Small intestine (tissue), 7 donors: ENCODE measurements at regions not wholly inside any gene's neighbourhood (a gene's known extent, or its start where the extent isn't known, plus 50 kb on each side); places are given as distances from the start of the nearest gene placed in this dataset.

Experiments used
- DNase-seq, 2 donors: peaks; one replicate each; pipeline versions ENCODE4 v3.0.0 to v3.0.0-alpha.2; 2013
- FAIRE-seq: peaks from 2 replicates; lab custom pipeline; 2012; peaks lifted over from hg19 to GRCh38; lab: Jason Lieb, UNC
- H3K27ac ChIP-seq, 3 donors: one replicate each; pipeline ENCODE4 v1.5.1; 2013; ENCODE audit warnings: low read length in 2 of 3, mild to moderate bottlenecking in 2 of 3, control low read depth in 1 of 3, inconsistent platforms in 1 of 3, low read depth in 1 of 3, moderate library complexity in 1 of 3
- H3K27me3 ChIP-seq, 3 donors: one replicate each; pipeline ENCODE4 v1.6.1; 2013; ENCODE audit warnings: low read length in 3 of 3, inconsistent platforms in 1 of 3; ENCODE audit not compliant: control insufficient read depth in 3 of 3, insufficient read depth in 3 of 3
- H3K36me3 ChIP-seq, 3 donors: one replicate each; pipeline ENCODE4 v1.6.1; 2013; ENCODE audit warnings: low read length in 3 of 3, inconsistent platforms in 1 of 3, low read depth in 1 of 3, mild to moderate bottlenecking in 1 of 3, moderate library complexity in 1 of 3; ENCODE audit not compliant: control insufficient read depth in 3 of 3, insufficient read depth in 2 of 3
- H3K4me1 ChIP-seq, 3 donors: one replicate each; pipeline ENCODE4 v1.6.1; 2013; ENCODE audit warnings: low read length in 2 of 3, inconsistent platforms in 1 of 3, low read depth in 1 of 3, mild to moderate bottlenecking in 1 of 3, moderate library complexity in 1 of 3; ENCODE audit not compliant: control insufficient read depth in 3 of 3, insufficient read depth in 2 of 3
- H3K4me3 ChIP-seq, 3 donors: one replicate each; pipeline ENCODE4 v1.5.1; 2013; ENCODE audit warnings: low read length in 3 of 3, control low read depth in 1 of 3, inconsistent platforms in 1 of 3, low read depth in 1 of 3, mild to moderate bottlenecking in 1 of 3, moderate library complexity in 1 of 3
- H3K9me3 ChIP-seq, 2 donors: one replicate each; pipeline ENCODE4 v1.6.1; 2013; ENCODE audit warnings: low read depth in 1 of 2, low read length in 1 of 2; ENCODE audit not compliant: control insufficient read depth in 2 of 2, insufficient read depth in 1 of 2
- WGBS, 3 donors: extraction: QIAGEN DNeasy Blood & Tissue Kit; methylation state at CpG; one replicate each; pipeline ENCODE4 v1.1.7; 2013; 5-methylcytosine and 5-hydroxymethylcytosine counted together
- donor health status: healthy with polysubstance abuse.
- donor health status: control.
- donor health status: control.
- donor health status: Bipolar disorder and iron deficiency.
- donor health status: healthy.

DNA sequence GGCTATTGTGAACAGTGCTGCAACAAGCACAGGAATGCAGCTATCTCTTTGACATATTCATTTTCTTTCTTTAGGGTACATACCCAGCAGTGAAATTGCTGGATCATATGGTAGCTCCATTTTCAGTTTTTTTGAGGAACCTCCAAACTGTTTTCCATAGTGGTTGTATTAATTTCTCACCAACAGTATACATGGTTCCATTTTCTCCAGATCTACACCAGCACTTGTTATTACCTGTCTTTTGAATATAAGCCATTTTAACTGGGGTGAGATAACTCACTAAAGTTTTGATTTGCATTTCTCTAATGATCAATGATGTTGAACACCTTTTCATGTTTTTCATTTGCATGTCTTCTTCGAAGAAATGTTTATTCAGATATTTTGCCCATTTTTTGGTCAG, 241.1 kb upstream of the AGTR2 start:
- Histone ChIP-seq H3K27ac (no peak overlapping the region), H3K4me1 (no peaks in the 10 kb centered on the region), H3K9me3 (peaks cover 0 to 7% of the 10 kb centered on the region in 2 donors), H3K27me3 (no peaks in the 10 kb centered on the region), H3K4me3 (no peak overlapping the region), H3K36me3 (no peaks in the 10 kb centered on the region)
- DNase-seq: no peak
- FAIRE-seq: no peak
- 69 to 97% (median 84%) methylated on average over 1 of the region's 1 CpG for WGBS, 3 donors

DNA sequence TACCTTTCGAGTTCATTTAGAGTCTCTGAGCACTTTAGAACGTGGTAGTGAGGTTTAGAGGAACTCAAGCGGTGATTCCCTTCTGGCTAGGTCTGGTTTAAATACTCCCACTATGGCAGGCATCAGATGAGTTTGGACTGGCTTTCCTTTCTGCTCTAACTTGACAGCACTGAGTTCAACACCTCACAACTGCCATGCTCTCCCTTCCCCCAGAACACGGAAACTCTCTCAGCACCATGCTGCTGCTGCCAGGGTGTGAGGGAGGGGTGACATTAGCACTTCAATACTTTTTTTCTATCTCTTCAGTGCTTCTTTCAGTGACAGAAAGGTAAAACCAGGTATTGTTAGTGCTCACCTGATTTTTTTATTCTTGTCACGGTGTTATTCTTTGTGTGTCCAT, 234.5 kb upstream of the AGTR2 start:
- no peak for DNase-seq
- Histone ChIP-seq H3K27ac (no peak overlapping the region), H3K27me3 (no peaks in the 10 kb centered on the region), H3K36me3 (peaks cover 0 to 14% (median 0%) of the 10 kb centered on the region in 3 donors), H3K4me3 (no peak overlapping the region), H3K9me3 (peaks cover 0 to 28% of the 10 kb centered on the region in 2 donors), H3K4me1 (no peaks in the 10 kb centered on the region)
- WGBS, 3 donors: 61 to 74% (median 72%) methylated on average over 5 of the region's 5 CpGs
- no peak for FAIRE-seq

DNA sequence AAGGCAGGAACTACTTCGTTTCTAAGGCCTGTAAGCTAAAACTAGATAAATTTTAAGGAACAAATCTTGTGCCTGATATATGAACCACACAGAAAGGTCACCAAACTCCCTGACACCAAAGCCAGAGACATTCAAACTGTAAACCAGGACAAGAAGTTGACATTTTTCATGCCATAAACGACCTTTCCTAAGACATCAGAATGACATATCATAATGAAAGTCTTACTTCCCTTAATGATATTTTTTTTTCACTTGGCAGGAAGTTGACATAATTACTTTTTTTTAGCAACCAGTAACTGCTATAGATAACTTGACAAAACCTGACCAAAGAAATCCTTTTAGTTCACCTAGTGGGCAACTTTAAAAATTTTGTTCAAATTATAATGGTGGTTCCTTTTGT, 231.5 kb upstream of the AGTR2 start:
- Histone ChIP-seq H3K4me3 (no peak overlapping the region), H3K4me1 (no peaks in the 10 kb centered on the region), H3K27ac (no peak overlapping the region), H3K27me3 (no peaks in the 10 kb centered on the region), H3K36me3 (peaks cover 0 to 16% (median 0%) of the 10 kb centered on the region in 3 donors), H3K9me3 (peaks cover 0 to 49% of the 10 kb centered on the region in 2 donors)
- FAIRE-seq: no peak
- no peak for DNase-seq
- WGBS, 3 donors: 27 to 67% (median 43%) methylated on average over 2 of the region's 2 CpGs

DNA sequence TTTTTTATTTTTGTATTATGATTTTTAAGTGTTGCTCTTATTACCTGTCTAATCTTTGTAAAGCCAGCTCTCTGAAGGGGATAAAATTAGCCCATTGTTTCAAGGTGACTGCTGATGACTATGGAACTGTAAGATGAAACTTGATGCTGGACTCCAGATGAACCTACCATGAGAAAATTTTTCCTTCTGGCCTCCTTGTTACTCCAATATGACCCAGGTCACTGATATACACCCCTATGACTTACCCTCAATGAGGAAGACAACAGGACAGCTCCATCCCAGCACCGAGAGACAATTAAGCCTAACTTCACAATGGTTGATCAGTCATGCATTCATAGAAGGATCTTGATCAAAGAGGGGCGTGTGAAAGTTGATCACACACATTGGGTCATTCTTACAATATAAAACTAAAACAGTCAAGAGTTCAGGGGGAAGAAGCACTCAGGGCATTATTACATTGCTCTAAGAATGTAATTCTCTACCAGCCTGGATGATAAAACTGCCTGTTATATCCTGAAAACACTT, 230.8 kb upstream of the AGTR2 start:
- no peak for FAIRE-seq
- H3K4me3 ChIP-seq: no peak overlapping the region
- H3K4me1 ChIP-seq: no peaks in the 10 kb centered on the region
- H3K27ac ChIP-seq: no peak overlapping the region
- no peaks in the 10 kb centered on the region for H3K27me3 ChIP-seq
- H3K9me3 ChIP-seq: peaks cover 0 to 48% of the 10 kb centered on the region in 2 donors
- peaks cover 0 to 16% (median 0%) of the 10 kb centered on the region in 3 donors for H3K36me3 ChIP-seq
- 83 to 91% (median 83%) methylated on average over 2 of the region's 2 CpGs for WGBS, 3 donors
- no peak for DNase-seq

DNA sequence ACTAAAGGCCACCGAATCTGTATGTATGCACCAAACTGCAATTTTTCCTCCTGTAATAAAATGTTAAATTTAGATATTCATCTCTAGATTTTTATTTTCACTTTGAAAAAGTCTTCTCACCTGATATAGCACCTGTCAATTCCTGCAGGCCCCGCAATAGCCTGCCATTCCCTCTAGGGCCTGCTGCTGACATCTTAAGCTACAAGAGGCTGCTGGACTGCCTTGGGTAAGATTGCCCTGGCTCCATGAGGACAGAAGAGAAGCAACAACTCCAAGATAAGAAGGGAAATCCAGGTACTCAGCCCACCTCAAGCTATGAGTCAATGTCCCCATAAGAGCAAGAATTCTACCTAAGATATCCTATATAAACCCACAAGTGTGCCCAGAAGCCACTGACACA, 230.2 kb upstream of the AGTR2 start:
- Histone ChIP-seq H3K36me3 (peaks cover 0 to 11% (median 0%) of the 10 kb centered on the region in 3 donors), H3K4me3 (no peak overlapping the region), H3K9me3 (peaks cover 0 to 46% of the 10 kb centered on the region in 2 donors), H3K27ac (no peak overlapping the region), H3K4me1 (no peaks in the 10 kb centered on the region), H3K27me3 (no peaks in the 10 kb centered on the region)
- FAIRE-seq: no peak
- WGBS, 3 donors: 50 to 75% (median 67%) methylated on average over 2 of the region's 2 CpGs
- DNase-seq: no peak

DNA sequence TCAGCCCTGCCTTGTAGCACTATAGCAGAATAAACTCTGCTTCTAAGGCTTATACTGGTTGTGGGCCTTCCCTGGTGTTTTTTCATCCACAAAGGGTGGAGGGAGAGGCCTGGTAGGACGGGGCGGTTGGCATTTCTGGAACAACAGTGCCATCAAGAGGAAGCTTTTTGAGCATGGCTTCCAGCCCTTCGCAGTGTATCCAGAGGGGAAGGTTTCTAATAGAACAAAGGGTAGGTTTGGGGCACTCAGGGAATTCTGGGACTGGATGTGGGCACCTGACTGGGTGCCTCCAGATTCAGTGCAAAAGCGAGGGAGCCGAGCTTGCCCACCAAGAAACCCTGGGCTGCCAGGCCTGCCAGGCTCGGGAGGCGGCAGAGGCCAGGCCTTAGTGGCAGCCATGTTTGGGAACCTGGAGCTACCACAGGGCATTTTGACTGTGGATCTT, 229.6 kb upstream of the AGTR2 start:
- FAIRE-seq (no peak), DNase-seq (peak in 1 of 2 donors; percentile 19)
- H3K27ac ChIP-seq: no peak overlapping the region
- no peaks in the 10 kb centered on the region for H3K27me3 ChIP-seq
- 32 to 83% (median 74%) methylated on average over 6 to 7 of the region's 7 CpGs for WGBS, 3 donors
- peaks cover 0 to 6% (median 0%) of the 10 kb centered on the region in 3 donors for H3K36me3 ChIP-seq
- H3K9me3 ChIP-seq: peaks cover 0 to 41% of the 10 kb centered on the region in 2 donors
- no peaks in the 10 kb centered on the region for H3K4me1 ChIP-seq
- H3K4me3 ChIP-seq: no peak overlapping the region

DNA sequence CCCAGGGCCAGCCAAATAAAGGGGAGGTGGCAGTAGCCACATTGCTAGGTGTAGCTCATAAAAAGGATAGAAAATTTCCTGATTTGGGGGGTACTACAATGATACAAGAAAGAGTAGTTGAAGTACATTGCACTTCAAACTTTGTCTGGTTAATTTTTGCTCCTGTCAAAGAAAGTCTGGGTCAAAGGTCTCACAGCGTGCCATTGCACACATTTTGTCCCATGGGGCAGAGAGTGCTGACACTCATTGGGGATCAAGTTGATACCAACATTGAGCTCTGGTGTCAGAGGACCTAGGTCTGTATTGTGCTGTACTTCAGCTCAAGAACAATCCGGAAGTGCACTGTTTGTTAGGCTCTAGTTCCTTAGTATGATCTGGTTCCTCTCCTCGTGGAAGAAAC, 229.2 kb upstream of the AGTR2 start:
- 52 to 83% (median 80%) methylated on average over 3 of the region's 3 CpGs for WGBS, 3 donors
- Histone ChIP-seq H3K36me3 (peaks cover 0 to 5% (median 0%) of the 10 kb centered on the region in 3 donors), H3K9me3 (peaks cover 0 to 43% of the 10 kb centered on the region in 2 donors), H3K27me3 (no peaks in the 10 kb centered on the region), H3K4me3 (no peak overlapping the region), H3K27ac (no peak overlapping the region), H3K4me1 (no peaks in the 10 kb centered on the region)
- no peak for FAIRE-seq
- DNase-seq: no peak

DNA sequence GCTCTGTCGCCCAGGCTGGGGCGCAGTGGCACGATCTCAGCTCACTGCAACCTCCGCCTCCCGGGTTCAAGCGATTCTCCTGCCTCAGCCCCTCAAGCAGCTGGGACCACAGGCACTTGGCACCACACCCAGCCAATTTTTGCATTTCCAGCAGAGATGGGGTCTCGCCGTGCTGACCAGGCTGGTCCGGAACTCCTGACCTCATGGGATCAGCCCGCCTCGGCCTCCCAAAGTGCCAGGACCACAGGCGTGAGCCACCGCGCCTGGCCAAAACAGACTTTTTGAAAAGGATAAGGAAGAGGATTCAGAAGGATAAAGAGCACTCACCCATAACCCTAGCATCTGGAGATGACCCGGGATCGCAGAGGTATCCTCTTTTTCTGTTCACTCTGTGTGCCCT, 224.5 kb upstream of the AGTR2 start:
- Histone ChIP-seq H3K9me3 (peaks cover 0 to 62% of the 10 kb centered on the region in 2 donors), H3K4me3 (no peak overlapping the region), H3K27me3 (no peaks in the 10 kb centered on the region), H3K4me1 (no peaks in the 10 kb centered on the region), H3K36me3 (peaks cover 0 to 4% (median 0%) of the 10 kb centered on the region in 3 donors), H3K27ac (no peak overlapping the region)
- DNase-seq (no peak), FAIRE-seq (no peak)
- WGBS, 3 donors: 90 to 94% (median 91%) methylated on average over 16 of the region's 16 CpGs
